Endothelial cell of umbilical vein (primary cell): ENCODE measurements at regions not wholly inside any gene's neighbourhood (a gene's known extent, or its start where the extent isn't known, plus 50 kb on each side); places are given as distances from the start of the nearest gene placed in this dataset.

ENCODE experiments used
- BruUV-seq: library from RNA; stranded (reverse); fragments of 400-500 nt; replicated peaks from 2 replicates; lab custom pipeline; 2021; lab: Mats Ljungman, UMichigan
- CTCF ChIA-PET: fragments of 300-600, 350-600 bp; sonication (Branson Sonifier 250); formaldehyde crosslinking; loops from one replicate; lab custom pipeline; 2021; ENCODE audit warnings: antibody characterized with exemption, inconsistent platforms; lab: Charles Lee
- POLR2A ChIA-PET: fragments of 300-600, 350-600 bp; sonication (Branson Sonifier 250); formaldehyde crosslinking; loops from one replicate; lab custom pipeline; 2021; ENCODE audit warnings: antibody characterized with exemption, inconsistent platforms; lab: Charles Lee
- DNase-seq: peaks from one replicate; pipeline ENCODE4 v3.0.0-alpha.2; 2011; ENCODE audit warnings: low read depth, low spot score
- FAIRE-seq: peaks from 2 replicates; lab custom pipeline; 2011; peaks lifted over from hg19 to GRCh38; lab: Jason Lieb, UNC
- H2AFZ ChIP-seq: 2 replicates; pipeline ENCODE4 v1.6.0; 2012; ENCODE audit warnings: low read depth, low read length, control low read depth, inconsistent platforms
- H3K27ac ChIP-seq: 2 replicates; pipeline ENCODE4 v1.5.1; 2011; ENCODE audit warnings: low read depth, mild to moderate bottlenecking, control low read depth, low read length, moderate library complexity; ENCODE audit not compliant: insufficient read depth
- H3K27me3 ChIP-seq, 2 experiments: 2 replicates each; pipeline versions ENCODE4 v1.6.0 to v1.6.1; 2011; ENCODE audit warnings: low read length in 2 of 2, mixed read lengths in 1 of 2; ENCODE audit not compliant: control insufficient read depth in 2 of 2, insufficient read depth in 2 of 2
- H3K36me3 ChIP-seq, 2 experiments: 2 replicates in 1 of 2; 3 replicates in 1 of 2; pipeline ENCODE4 v1.5.1; 2011; ENCODE audit warnings: low read length in 2 of 2, mild to moderate bottlenecking in 1 of 2, moderate library complexity in 1 of 2; ENCODE audit not compliant: control insufficient read depth in 2 of 2, insufficient read depth in 2 of 2; ENCODE audit errors: extremely low read depth in 1 of 2
- H3K4me1 ChIP-seq: 3 replicates; pipeline ENCODE4 v1.5.1; 2011; ENCODE audit warnings: mild to moderate bottlenecking, low read length; ENCODE audit not compliant: control insufficient read depth, insufficient read depth; ENCODE audit errors: extremely low read depth
- H3K4me2 ChIP-seq: 2 replicates; pipeline ENCODE4 v1.6.1; 2011; ENCODE audit warnings: low read length, control low read depth, mixed read lengths; ENCODE audit not compliant: insufficient read depth
- H3K4me3 ChIP-seq, 3 experiments: fragments of 200-600 bp in 1 of 3; sonication (generic), shearing (Covaris generic) in 1 of 3; replicated peaks in 1 of 3; 2 replicates each; pipeline ENCODE4 v1.5.1; 2011 to 2016; ENCODE audit warnings: control low read depth in 3 of 3, low read length in 3 of 3, mild to moderate bottlenecking in 2 of 3, inconsistent platforms in 1 of 3, low read depth in 1 of 3, moderate library complexity in 1 of 3; ENCODE audit not compliant: insufficient read depth in 1 of 3
- H3K79me2 ChIP-seq: 2 replicates; pipeline ENCODE4 v1.6.0; 2012; ENCODE audit warnings: low read length, inconsistent platforms; ENCODE audit not compliant: control insufficient read depth, insufficient read depth
- H3K9ac ChIP-seq: replicated peaks from 2 replicates; pipeline ENCODE3; 2011; ENCODE audit warnings: low read length, control low read depth; ENCODE audit not compliant: insufficient read depth; ENCODE audit errors: extremely low read depth
- H3K9me1 ChIP-seq: replicated peaks from 3 replicates; pipeline ENCODE4 v1.6.0; 2011; ENCODE audit warnings: mild to moderate bottlenecking, low read length; ENCODE audit not compliant: control insufficient read depth, insufficient read depth; ENCODE audit errors: extremely low read depth
- H3K9me3 ChIP-seq: replicated peaks from 2 replicates; pipeline ENCODE4 v1.5.1; 2012; ENCODE audit warnings: low read length, inconsistent platforms; ENCODE audit not compliant: control insufficient read depth, insufficient read depth
- H4K20me1 ChIP-seq: replicated peaks from 2 replicates; pipeline ENCODE3; 2011; ENCODE audit warnings: mild to moderate bottlenecking, low read length; ENCODE audit not compliant: control insufficient read depth, insufficient read depth; ENCODE audit errors: extremely low read depth
- CTCF ChIP-seq, 2 donors: IDR thresholded peaks; 1 replicate in 1 of 2; 2 replicates in 1 of 2; pipeline ENCODE4 v1.5.1; 2011; ENCODE audit warnings: low read length in 2 of 2, mild to moderate bottlenecking in 2 of 2, moderate library complexity in 2 of 2, control low read depth in 1 of 2, inconsistent platforms in 1 of 2, low read depth in 1 of 2; ENCODE audit not compliant: insufficient read depth in 1 of 2; ENCODE audit errors: extremely low read depth in 1 of 2
- EZH2 ChIP-seq: IDR thresholded peaks from 2 replicates; pipeline ENCODE4 v1.6.1; 2012; ENCODE audit warnings: borderline replicate concordance, low read depth, mild to moderate bottlenecking, moderate library complexity, low read length, inconsistent platforms; ENCODE audit not compliant: severe bottlenecking
- FOS ChIP-seq: IDR thresholded peaks from 2 replicates; pipeline ENCODE4 v1.6.1; 2011; ENCODE audit warnings: mild to moderate bottlenecking, low read length, moderate library complexity, borderline replicate concordance; ENCODE audit not compliant: insufficient read depth
- GATA2 ChIP-seq: IDR thresholded peaks from 2 replicates; pipeline ENCODE4 v1.7.0; 2011; ENCODE audit warnings: low read depth, mild to moderate bottlenecking, moderate library complexity, mixed read lengths, low read length; ENCODE audit not compliant: insufficient read length, insufficient read depth
- JUN ChIP-seq: IDR thresholded peaks from 2 replicates; pipeline ENCODE4 v1.6.1; 2011; ENCODE audit warnings: borderline replicate concordance, low read depth; ENCODE audit not compliant: insufficient read length, insufficient read depth
- MYC ChIP-seq: IDR thresholded peaks from one replicate; pipeline ENCODE4 v1.6.1; 2011; ENCODE audit warnings: mild to moderate bottlenecking, low read depth, low read length
- POLR2A ChIP-seq: IDR thresholded peaks from 2 replicates; pipeline ENCODE4 v1.6.1; 2012; ENCODE audit warnings: low read depth, mild to moderate bottlenecking, control low read depth, low read length
- POLR2AphosphoS5 ChIP-seq: IDR thresholded peaks from 2 replicates; pipeline ENCODE4 v1.6.1; 2012; ENCODE audit warnings: low read depth, mild to moderate bottlenecking, control low read depth, low read length, moderate library complexity; ENCODE audit not compliant: insufficient read depth
- dilution Hi-C: fragments of 300-500 bp; cut with MboI; formaldehyde crosslinking; loops from one replicate; pipeline ENCODE4 v1.15.0; 2019; ENCODE audit warnings: low sequenced_read_pairs; ENCODE audit not compliant: extremely low pct_ligation_motif_present
- intact Hi-C: fragments of 100-400 bp; cut with micrococcal nuclease; formaldehyde crosslinking; loops from one replicate; pipeline ENCODE4 v1.10.0; 2022
- TF ChIP-seq, protein P1 (sequence below): IDR thresholded peaks from 2 replicates; pipeline ENCODE4 v1.6.1; 2011; ENCODE audit not compliant: insufficient read depth, insufficient read length

DNA sequence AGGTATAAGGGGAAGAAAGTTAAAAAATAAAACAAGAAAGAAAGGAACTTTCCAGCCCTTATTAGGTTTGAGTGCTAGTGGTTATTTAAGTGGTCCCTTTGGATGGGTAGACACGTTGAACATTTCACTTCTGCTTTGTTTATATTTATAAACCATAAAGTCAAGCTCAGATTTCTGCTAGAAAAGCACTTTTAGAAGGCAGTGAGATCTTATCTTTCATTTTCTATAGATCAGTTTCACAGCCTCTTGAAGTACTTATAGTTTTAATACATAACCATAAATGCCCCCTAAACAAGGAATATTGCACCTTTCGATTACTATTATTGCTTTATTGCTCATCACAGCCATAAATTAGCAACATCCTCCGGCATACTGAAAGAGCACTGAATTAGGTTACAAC, 446.8 kb upstream of the PLXNA2 start:
- CTCF ChIA-PET: interaction anchor here (1.2 kb wide), 1 partner anchor 517 kb away, joined by 3 read pairs; no protein-coding TSS in a partner anchor
- no peak for FAIRE-seq
- Histone ChIP-seq H3K27me3 (no peaks in the 10 kb centered on the region), H3K4me1 (no peaks in the 10 kb centered on the region), H3K4me2 (no peak overlapping the region), H4K20me1 (no peaks in the 10 kb centered on the region), H2AFZ (no peak overlapping the region), H3K9me1 (no peaks in the 10 kb centered on the region), H3K4me3 (no peak overlapping the region), H3K9me3 (no peaks in the 10 kb centered on the region), H3K79me2 (no peaks in the 10 kb centered on the region), H3K27ac (no peak overlapping the region), H3K36me3 (no peaks in the 10 kb centered on the region), H3K9ac (no peak overlapping the region)
- dilution Hi-C loops: no loop called here
- TF ChIP-seq, protein P1, sequence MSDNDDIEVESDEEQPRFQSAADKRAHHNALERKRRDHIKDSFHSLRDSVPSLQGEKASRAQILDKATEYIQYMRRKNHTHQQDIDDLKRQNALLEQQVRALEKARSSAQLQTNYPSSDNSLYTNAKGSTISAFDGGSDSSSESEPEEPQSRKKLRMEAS: no peak
- intact Hi-C loops: no loop called here
- BruUV-seq: no TSS peak
- no peak for DNase-seq
- POLR2A ChIA-PET: no interaction called here

DNA sequence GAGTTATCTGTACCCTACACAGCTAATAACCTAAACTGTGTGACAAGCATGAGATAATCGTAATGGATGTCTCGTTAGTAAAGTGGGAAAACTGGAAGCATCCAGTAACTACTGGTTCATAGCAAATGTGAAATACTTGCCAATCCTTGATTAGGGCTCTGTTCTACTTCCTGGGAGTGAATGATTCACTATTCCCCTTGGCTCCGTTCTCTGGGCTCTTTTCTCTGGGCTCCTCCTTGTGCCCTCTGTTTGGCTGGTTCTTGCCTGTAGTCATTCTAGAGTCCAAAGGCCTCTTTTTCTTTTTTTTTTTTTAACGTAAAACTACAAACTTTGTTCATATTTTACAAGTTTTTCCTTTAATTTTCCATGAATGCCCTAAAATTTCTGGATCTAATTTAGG, 465.8 kb upstream of the PLXNA2 start:
- no peaks in the 10 kb centered on the region for H3K79me2 ChIP-seq
- H3K9me1 ChIP-seq: no peaks in the 10 kb centered on the region
- no peak overlapping the region for H2AFZ ChIP-seq
- H4K20me1 ChIP-seq: no peaks in the 10 kb centered on the region
- dilution Hi-C loops (no loop called here), intact Hi-C loops (no loop called here)
- DNase-seq (no peak), FAIRE-seq (no peak)
- no peaks in the 10 kb centered on the region for H3K36me3 ChIP-seq
- CTCF ChIA-PET: no interaction called here
- H3K4me3 ChIP-seq: no peak overlapping the region
- no peak overlapping the region for H3K9ac ChIP-seq
- no peak overlapping the region for H3K4me2 ChIP-seq
- POLR2A ChIA-PET: no interaction called here
- no TSS peak for BruUV-seq
- H3K27me3 ChIP-seq: no peaks in the 10 kb centered on the region
- no peaks in the 10 kb centered on the region for H3K4me1 ChIP-seq
- no peaks in the 10 kb centered on the region for H3K9me3 ChIP-seq
- TF ChIP-seq JUN (no peak), FOS (no peak), EZH2 (no peak), POLR2AphosphoS5 (no peak), GATA2 (no peak), CTCF (IDR thresholded peaks at IDR 0.05; ENCODE audit: extremely low read depth in 1 of 2, insufficient read depth in 1 of 2, low read depth in 1 of 2, low read length in 2 of 2) (no peak), MYC (no peak), POLR2A (no peak)
- TF ChIP-seq, protein P1: no peak
- H3K27ac ChIP-seq: no peak overlapping the region
